ENCODE measurements at regions not wholly inside any gene's neighbourhood (a gene's known extent, or its start where the extent isn't known, plus 50 kb on each side); places are given as distances from the start of the nearest gene placed in this dataset.

- TF ChIP-seq CHD7 (IDR thresholded peaks at IDR 0.05; ENCODE audit: insufficient replicate concordance, low read length), result no peak
- TF ChIP-seq PHF8 (conservative IDR thresholded peaks at IDR 0.05; ENCODE audit: low read depth, low read length), result no peak
- TF ChIP-seq EZH2 (IDR thresholded peaks at IDR 0.05; ENCODE audit: low read depth, low read length, severe bottlenecking), result no peak
- TF ChIP-seq BRCA1 (IDR thresholded peaks at IDR 0.05; ENCODE audit: low read depth, low read length), result no peak
- TF ChIP-seq NANOG (IDR thresholded peaks at IDR 0.05; ENCODE audit: insufficient read depth, low read depth, low read length, poor library complexity, severe bottlenecking), result no peak
- TF ChIP-seq NRF1 (IDR thresholded peaks at IDR 0.05; ENCODE audit: low read depth, low read length), result no peak
- no peak for TF ChIP-seq ATF3 (IDR thresholded peaks at IDR 0.05; ENCODE audit: insufficient read depth, low read depth, low read length)
- TF ChIP-seq CTCF (IDR thresholded peaks at IDR 0.05; ENCODE audit: control extremely low read depth in 1 of 3, insufficient read depth in 1 of 3, low read depth in 1 of 3, low read length in 3 of 3), result no peak
Observed at GRCh38 chr14:94936401-94936892, 166.5 kb upstream of the GSC start (continued).

Measured in H1 (cell line).